ENCODE measurements at regions not wholly inside any gene's neighbourhood (a gene's known extent, or its start where the extent isn't known, plus 50 kb on each side); places are given as distances from the start of the nearest gene placed in this dataset.
"Not testable (repeated sequence)": the region's sequence is repeated elsewhere in the genome, so short reads cannot be mapped to it uniquely, and the experiment has no call there.

GRCh38 chr13:61135583-61135982 is 280.1 kb downstream of the PCDH20 start:
- ATAC-seq (no peak), DNase-seq (no peak)
- no peaks in the 10 kb centered on the region for H3K4me1 Mint-ChIP-seq
- H3K27me3 Mint-ChIP-seq: no peaks in the 10 kb centered on the region
- no peak overlapping the region for H3K27ac Mint-ChIP-seq
- H3K4me3 Mint-ChIP-seq: no peak overlapping the region
- peaks cover 0 to 5% of the 10 kb centered on the region in 2 donors for H3K9me3 Mint-ChIP-seq

- peaks cover 0 to 19% of the 10 kb centered on the region in 2 donors for H3K9me3 Mint-ChIP-seq
- no peak for DNase-seq
- H3K4me1 Mint-ChIP-seq: no peaks in the 10 kb centered on the region
- H3K4me3 Mint-ChIP-seq: no peak overlapping the region
- no peaks in the 10 kb centered on the region for H3K27me3 Mint-ChIP-seq
- H3K27ac Mint-ChIP-seq: no peak overlapping the region
- ATAC-seq: no peak
These were observed 286.6 kb downstream of the PCDH20 start for GRCh38 chr13:61128850-61129645.

- Mint-ChIP-seq H3K27ac (no peak overlapping the region), H3K27me3 (no peaks in the 10 kb centered on the region), H3K4me1 (no peaks in the 10 kb centered on the region), H3K4me3 (no peak overlapping the region), H3K9me3 (peaks cover 4 to 26% of the 10 kb centered on the region in 2 donors)
- no peak for DNase-seq
- ATAC-seq: no peak
These were observed 291.9 kb downstream of the PCDH20 start for GRCh38 chr13:61123538-61124289.

GRCh38 chr13:61113140-61113658 is 302.4 kb downstream of the PCDH20 start:
- H3K27me3 Mint-ChIP-seq: no peaks in the 10 kb centered on the region
- H3K4me1 Mint-ChIP-seq: no peaks in the 10 kb centered on the region
- DNase-seq (no peak), ATAC-seq (no peak)
- no peak overlapping the region for H3K27ac Mint-ChIP-seq
- H3K9me3 Mint-ChIP-seq: peaks cover 0 to 9% of the 10 kb centered on the region in 2 donors
- H3K4me3 Mint-ChIP-seq: no peak overlapping the region

GRCh38 chr13:61111529-61111928 is 304.1 kb downstream of the PCDH20 start:
- Mint-ChIP-seq H3K4me3 (no peak overlapping the region), H3K9me3 (peaks cover 0 to 9% of the 10 kb centered on the region in 2 donors), H3K27ac (no peak overlapping the region), H3K4me1 (no peaks in the 10 kb centered on the region), H3K27me3 (no peaks in the 10 kb centered on the region)
- DNase-seq (no peak), ATAC-seq (no peak)

GRCh38 chr13:61110732-61111131 is 304.9 kb downstream of the PCDH20 start:
- H3K4me3 Mint-ChIP-seq: no peak overlapping the region
- no peak for DNase-seq
- no peaks in the 10 kb centered on the region for H3K27me3 Mint-ChIP-seq
- ATAC-seq: no peak
- peaks cover 0 to 9% of the 10 kb centered on the region in 2 donors for H3K9me3 Mint-ChIP-seq
- H3K4me1 Mint-ChIP-seq: no peaks in the 10 kb centered on the region
- no peak overlapping the region for H3K27ac Mint-ChIP-seq

GRCh38 chr13:61109741-61110140 is 305.9 kb downstream of the PCDH20 start:
- no peaks in the 10 kb centered on the region for H3K27me3 Mint-ChIP-seq
- ATAC-seq: no peak
- H3K27ac Mint-ChIP-seq: no peak overlapping the region
- peaks cover 0 to 9% of the 10 kb centered on the region in 2 donors for H3K9me3 Mint-ChIP-seq
- H3K4me3 Mint-ChIP-seq: no peak overlapping the region
- DNase-seq: no peak
- no peaks in the 10 kb centered on the region for H3K4me1 Mint-ChIP-seq

GRCh38 chr13:61107989-61108388 is 307.7 kb downstream of the PCDH20 start:
- Mint-ChIP-seq H3K27me3 (no peaks in the 10 kb centered on the region), H3K4me1 (no peaks in the 10 kb centered on the region), H3K4me3 (no peak overlapping the region), H3K9me3 (peaks cover 0 to 9% of the 10 kb centered on the region in 2 donors), H3K27ac (peak overlapping the region in 1 of 2 donors; percentile 1)
- DNase-seq (no peak), ATAC-seq (no peak)

- no peaks in the 10 kb centered on the region for H3K4me1 Mint-ChIP-seq
- H3K4me3 Mint-ChIP-seq: no peak overlapping the region
- H3K9me3 Mint-ChIP-seq: peaks cover 14 to 21% of the 10 kb centered on the region in 2 donors
- DNase-seq (no peak), ATAC-seq (no peak)
- H3K27me3 Mint-ChIP-seq: no peaks in the 10 kb centered on the region
- H3K27ac Mint-ChIP-seq: no peak overlapping the region
These were observed 319.8 kb downstream of the PCDH20 start for GRCh38 chr13:61095885-61096284.

GRCh38 chr13:61094865-61095264 is 320.8 kb downstream of the PCDH20 start:
- no peak for DNase-seq
- Mint-ChIP-seq H3K4me3 (no peak overlapping the region), H3K9me3 (peaks cover 18 to 23% of the 10 kb centered on the region in 2 donors), H3K4me1 (no peaks in the 10 kb centered on the region), H3K27ac (no peak overlapping the region), H3K27me3 (no peaks in the 10 kb centered on the region)
- ATAC-seq: no peak

GRCh38 chr13:61089894-61090293 is 325.8 kb downstream of the PCDH20 start:
- peaks cover 25 to 42% of the 10 kb centered on the region in 2 donors for H3K9me3 Mint-ChIP-seq
- H3K4me1 Mint-ChIP-seq, H3K27me3 Mint-ChIP-seq, H3K27ac Mint-ChIP-seq, H3K4me3 Mint-ChIP-seq, ATAC-seq, DNase-seq: not testable (repeated sequence)

GRCh38 chr13:61086087-61086486 is 329.6 kb downstream of the PCDH20 start:
- Mint-ChIP-seq H3K9me3 (peaks cover 10 to 36% of the 10 kb centered on the region in 2 donors), H3K27me3 (no peaks in the 10 kb centered on the region), H3K27ac (no peak overlapping the region), H3K4me1 (no peaks in the 10 kb centered on the region), H3K4me3 (no peak overlapping the region)
- no peak for DNase-seq
- ATAC-seq: no peak

- no peaks in the 10 kb centered on the region for H3K27me3 Mint-ChIP-seq
- H3K9me3 Mint-ChIP-seq: peaks cover 15 to 41% of the 10 kb centered on the region in 2 donors
- H3K4me1 Mint-ChIP-seq: no peaks in the 10 kb centered on the region
- DNase-seq: no peak
- H3K27ac Mint-ChIP-seq: no peak overlapping the region
- ATAC-seq: no peak
- H3K4me3 Mint-ChIP-seq: no peak overlapping the region
These were observed 330.7 kb downstream of the PCDH20 start for GRCh38 chr13:61084988-61085387.

- Mint-ChIP-seq H3K4me1 (no peaks in the 10 kb centered on the region), H3K27me3 (no peaks in the 10 kb centered on the region), H3K9me3 (peaks cover 12 to 26% of the 10 kb centered on the region in 2 donors), H3K27ac (no peak overlapping the region), H3K4me3 (no peak overlapping the region)
- DNase-seq (no peak), ATAC-seq (no peak)
These were observed 336.5 kb downstream of the PCDH20 start for GRCh38 chr13:61078976-61079770.

- H3K4me1 Mint-ChIP-seq: no peaks in the 10 kb centered on the region
- ATAC-seq: no peak
- peaks cover 0 to 4% of the 10 kb centered on the region in 2 donors for H3K9me3 Mint-ChIP-seq
- H3K4me3 Mint-ChIP-seq: no peak overlapping the region
- H3K27me3 Mint-ChIP-seq: no peaks in the 10 kb centered on the region
- H3K27ac Mint-ChIP-seq: no peak overlapping the region
- no peak for DNase-seq
These were observed 363.5 kb downstream of the PCDH20 start for GRCh38 chr13:61052175-61052574.
